ENCODE measurements at regions not wholly inside any gene's neighbourhood (a gene's known extent, or its start where the extent isn't known, plus 50 kb on each side); places are given as distances from the start of the nearest gene placed in this dataset.

DNA sequence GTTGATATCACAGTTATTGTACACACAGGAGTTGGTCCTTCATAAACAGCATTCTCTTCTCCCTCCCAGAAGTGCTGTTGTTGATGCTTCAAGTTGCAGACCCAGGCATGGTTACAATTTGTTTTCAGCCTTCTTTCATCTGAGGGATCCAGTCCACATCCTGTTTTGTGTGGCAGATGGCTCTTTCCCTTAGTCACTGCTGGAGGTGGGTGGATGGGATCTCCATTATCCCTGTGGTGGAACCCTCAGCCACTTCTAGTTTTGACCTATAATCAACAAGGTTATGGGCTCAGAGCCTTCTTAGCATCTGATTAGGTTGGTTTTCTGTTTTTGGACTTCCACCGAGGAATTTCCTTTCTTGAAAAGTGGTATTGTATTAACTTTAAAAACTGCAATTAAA is 214.2 kb downstream of the SH2D4B start (continued):
- TF ChIP-seq REST (IDR thresholded peaks at IDR 0.05; ENCODE audit: borderline replicate concordance in 1 of 2, low read depth in 1 of 2, low read length in 2 of 2) (no peak), ZFP36L1 (CRISPR knock-in tag; IDR thresholded peaks at IDR 0.05) (no peak), SNAPC2 (CRISPR knock-in tag; IDR thresholded peaks at IDR 0.05) (no peak), NR3C1 (CRISPR knock-in tag; IDR thresholded peaks at IDR 0.05) (no peak)
- TF ChIP-seq, protein P1, sequence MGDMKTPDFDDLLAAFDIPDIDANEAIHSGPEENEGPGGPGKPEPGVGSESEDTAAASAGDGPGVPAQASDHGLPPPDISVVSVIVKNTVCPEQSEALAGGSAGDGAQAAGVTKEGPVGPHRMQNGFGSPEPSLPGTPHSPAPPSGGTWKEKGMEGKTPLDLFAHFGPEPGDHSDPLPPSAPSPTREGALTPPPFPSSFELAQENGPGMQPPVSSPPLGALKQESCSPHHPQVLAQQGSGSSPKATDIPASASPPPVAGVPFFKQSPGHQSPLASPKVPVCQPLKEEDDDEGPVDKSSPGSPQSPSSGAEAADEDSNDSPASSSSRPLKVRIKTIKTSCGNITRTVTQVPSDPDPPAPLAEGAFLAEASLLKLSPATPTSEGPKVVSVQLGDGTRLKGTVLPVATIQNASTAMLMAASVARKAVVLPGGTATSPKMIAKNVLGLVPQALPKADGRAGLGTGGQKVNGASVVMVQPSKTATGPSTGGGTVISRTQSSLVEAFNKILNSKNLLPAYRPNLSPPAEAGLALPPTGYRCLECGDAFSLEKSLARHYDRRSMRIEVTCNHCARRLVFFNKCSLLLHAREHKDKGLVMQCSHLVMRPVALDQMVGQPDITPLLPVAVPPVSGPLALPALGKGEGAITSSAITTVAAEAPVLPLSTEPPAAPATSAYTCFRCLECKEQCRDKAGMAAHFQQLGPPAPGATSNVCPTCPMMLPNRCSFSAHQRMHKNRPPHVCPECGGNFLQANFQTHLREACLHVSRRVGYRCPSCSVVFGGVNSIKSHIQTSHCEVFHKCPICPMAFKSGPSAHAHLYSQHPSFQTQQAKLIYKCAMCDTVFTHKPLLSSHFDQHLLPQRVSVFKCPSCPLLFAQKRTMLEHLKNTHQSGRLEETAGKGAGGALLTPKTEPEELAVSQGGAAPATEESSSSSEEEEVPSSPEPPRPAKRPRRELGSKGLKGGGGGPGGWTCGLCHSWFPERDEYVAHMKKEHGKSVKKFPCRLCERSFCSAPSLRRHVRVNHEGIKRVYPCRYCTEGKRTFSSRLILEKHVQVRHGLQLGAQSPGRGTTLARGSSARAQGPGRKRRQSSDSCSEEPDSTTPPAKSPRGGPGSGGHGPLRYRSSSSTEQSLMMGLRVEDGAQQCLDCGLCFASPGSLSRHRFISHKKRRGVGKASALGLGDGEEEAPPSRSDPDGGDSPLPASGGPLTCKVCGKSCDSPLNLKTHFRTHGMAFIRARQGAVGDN (CRISPR knock-in tag; IDR thresholded peaks at IDR 0.05), result no peak

DNA sequence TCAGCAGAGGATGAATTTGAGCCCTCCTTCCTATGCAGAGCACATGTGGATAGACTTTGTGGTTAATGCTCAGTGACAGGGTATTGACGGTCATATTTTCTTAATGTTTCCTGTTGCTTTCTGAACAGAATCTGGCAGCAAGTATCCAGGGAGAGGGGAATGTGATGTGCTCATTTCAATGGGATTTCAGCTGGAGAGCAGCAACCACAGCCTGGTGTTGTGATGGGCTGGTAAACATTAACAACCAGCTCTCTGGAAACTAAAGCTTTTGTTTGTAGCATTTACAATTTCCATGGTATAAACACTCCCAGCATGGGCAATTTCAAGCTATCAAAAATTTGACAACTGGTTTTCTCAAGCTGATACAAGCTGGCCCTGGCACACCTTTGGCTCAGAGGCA is 215.9 kb downstream of the SH2D4B start:
- FAIRE-seq (no peak), ATAC-seq (no peak), DNase-seq (ENCODE audit: low spot score) (no peak)
- H3K9me3 ChIP-seq (ENCODE audit: low read length), result no peaks in the 10 kb centered on the region
- H3K27ac ChIP-seq (ENCODE audit: extremely low read length, insufficient read depth, low read length), result no peak overlapping the region
- no peak overlapping the region for H2AFZ ChIP-seq (ENCODE audit: low read length)
- no TSS peak for BruUV-seq (replicated peaks)
- 0% methylated on average over 1 of the region's 1 CpG for WGBS (ENCODE audit: low lambda C conversion rate)
- H3K4me2 ChIP-seq (ENCODE audit: low read depth, low read length), result no peak overlapping the region
- no peaks in the 10 kb centered on the region for H3K4me1 ChIP-seq (ENCODE audit: insufficient read depth, low read length)
- POLR2A ChIA-PET, result no interaction called here
- intact Hi-C loops (cut with micrococcal nuclease; ENCODE audit: unreplicated experiment) (no loop called here), in situ Hi-C loops (cut with HindIII; ENCODE audit: extremely low pct_ligation_motif_present, low pct_unique_long_range_greater_than_20kb) (no loop called here)
- no peaks in the 10 kb centered on the region for H3K79me2 ChIP-seq (ENCODE audit: insufficient read depth, low read length)
- no peak overlapping the region for H3K9ac ChIP-seq (ENCODE audit: insufficient read depth, low read depth, low read length)
- H4K20me1 ChIP-seq (ENCODE audit: insufficient read depth, low read length), result no peaks in the 10 kb centered on the region
- no peak overlapping the region for H3K4me3 ChIP-seq (replicated peaks in 1 of 3; ENCODE audit: insufficient read depth in 1 of 3, low read depth in 2 of 3, low read length in 3 of 3)
- no peaks in the 10 kb centered on the region; a peak in 1 of 5 replicates for H3K27me3 ChIP-seq (ENCODE audit: control insufficient read depth in 1 of 2, insufficient read depth in 2 of 2, low read length in 2 of 2)
- CTCF ChIA-PET (ENCODE audit: low intra/inter-chr PET ratio, low total read pairs), result no interaction called here
- no peaks in the 10 kb centered on the region for H3K36me3 ChIP-seq (replicated peaks in 1 of 2; ENCODE audit: control insufficient read depth in 1 of 2, insufficient read depth in 2 of 2, low read length in 2 of 2)
- TF ChIP-seq ZNF124 (CRISPR knock-in tag; IDR thresholded peaks at IDR 0.05), result no peak
- no peak for TF ChIP-seq ZNF572 (CRISPR knock-in tag; IDR thresholded peaks at IDR 0.05)
- TF ChIP-seq MAFK (conservative IDR thresholded peaks at IDR 0.05 in 1 of 2, IDR thresholded peaks at IDR 0.05 in 1 of 2; ENCODE audit: low read length in 2 of 2), result no peak
- no peak for TF ChIP-seq NFE2L1 (CRISPR knock-in tag; IDR thresholded peaks at IDR 0.05; ENCODE audit: borderline replicate concordance)

Measured in HepG2 (cell line).